Stimulated activated CD4-positive, alpha-beta T cell treated with anti-CD3 and anti-CD28 coated beads, Interleukin-15, amount 100 ng/mL, for 48 hours (primary cell): ENCODE measurements at regions not wholly inside any gene's neighbourhood (a gene's known extent, or its start where the extent isn't known, plus 50 kb on each side); places are given as distances from the start of the nearest gene placed in this dataset.

Experiments
- DNase-seq, 2 donors: peaks; one replicate each; pipeline ENCODE4 v3.0.0-alpha.2; 2020; ENCODE audit warnings: low read depth in 2 of 2

GRCh38 chr18:39805218-39805617 is 2149.8 kb upstream of the PIK3C3 start:
- DNase-seq, result no peak

GRCh38 chr18:39802648-39803229 is 2152.3 kb upstream of the PIK3C3 start:
- no peak for DNase-seq

GRCh38 chr18:39801848-39802247 is 2153.2 kb upstream of the PIK3C3 start:
- no peak for DNase-seq

GRCh38 chr18:39801010-39801409 is 2154.0 kb upstream of the PIK3C3 start:
- no peak for DNase-seq

GRCh38 chr18:39799006-39799405 is 2156.0 kb upstream of the PIK3C3 start:
- DNase-seq, result no peak

- no peak for DNase-seq
Observed at GRCh38 chr18:39796393-39796792, 2158.6 kb upstream of the PIK3C3 start.

- DNase-seq, result no peak
Observed at GRCh38 chr18:39795350-39795749, 2159.7 kb upstream of the PIK3C3 start.

- DNase-seq, result no peak
Observed at GRCh38 chr18:39793609-39794008, 2161.4 kb upstream of the PIK3C3 start.

GRCh38 chr18:39788383-39788782 is 2166.7 kb upstream of the PIK3C3 start:
- DNase-seq, result no peak

GRCh38 chr18:39786477-39786876 is 2168.6 kb upstream of the PIK3C3 start:
- no peak for DNase-seq

GRCh38 chr18:39784541-39784940 is 2170.5 kb upstream of the PIK3C3 start:
- no peak for DNase-seq

- no peak for DNase-seq
Observed at GRCh38 chr18:39781565-39781964, 2173.5 kb upstream of the PIK3C3 start.

- no peak for DNase-seq
Observed at GRCh38 chr18:39780774-39781173, 2174.3 kb upstream of the PIK3C3 start.

GRCh38 chr18:39779926-39780325 is 2175.1 kb upstream of the PIK3C3 start:
- no peak for DNase-seq

- DNase-seq, result no peak
Observed at GRCh38 chr18:39776766-39777165, 2178.3 kb upstream of the PIK3C3 start.

GRCh38 chr18:39774957-39775598 is 2180.0 kb upstream of the PIK3C3 start:
- no peak for DNase-seq

- no peak for DNase-seq
Observed at GRCh38 chr18:39773646-39774045, 2181.4 kb upstream of the PIK3C3 start.

GRCh38 chr18:39772155-39772919 is 2182.7 kb upstream of the PIK3C3 start:
- no peak for DNase-seq

- no peak for DNase-seq
Observed at GRCh38 chr18:39770399-39770798, 2184.6 kb upstream of the PIK3C3 start.

- DNase-seq, result no peak
Observed at GRCh38 chr18:39764873-39765272, 2190.2 kb upstream of the PIK3C3 start.

- no peak for DNase-seq
Observed at GRCh38 chr18:39761273-39761672, 2193.8 kb upstream of the PIK3C3 start.

- DNase-seq, result no peak
Observed at GRCh38 chr18:39759926-39760325, 2194.3 kb upstream of the CELF4 start.

- no peak for DNase-seq
Observed at GRCh38 chr18:39753178-39753577, 2187.6 kb upstream of the CELF4 start.
